SH-SY5Y (cell line): ENCODE measurements at regions not wholly inside any gene's neighbourhood (a gene's known extent, or its start where the extent isn't known, plus 50 kb on each side); places are given as distances from the start of the nearest gene placed in this dataset.

Experiments used
- GATA2 ChIP-seq: IDR thresholded peaks from 2 replicates; pipeline ENCODE4 v1.6.1; 2011; ENCODE audit warnings: mild to moderate bottlenecking, low read depth, low read length
- GATA3 ChIP-seq: IDR thresholded peaks from 2 replicates; pipeline ENCODE4 v1.6.1; 2011; ENCODE audit warnings: low read depth, mild to moderate bottlenecking, low read length, moderate library complexity

GRCh38 chr12:118727979-118728366 is 253.4 kb upstream of the SRRM4 start:
- peak; percentile 76 for TF ChIP-seq GATA3
- TF ChIP-seq GATA2 = peak; percentile 90

DNA sequence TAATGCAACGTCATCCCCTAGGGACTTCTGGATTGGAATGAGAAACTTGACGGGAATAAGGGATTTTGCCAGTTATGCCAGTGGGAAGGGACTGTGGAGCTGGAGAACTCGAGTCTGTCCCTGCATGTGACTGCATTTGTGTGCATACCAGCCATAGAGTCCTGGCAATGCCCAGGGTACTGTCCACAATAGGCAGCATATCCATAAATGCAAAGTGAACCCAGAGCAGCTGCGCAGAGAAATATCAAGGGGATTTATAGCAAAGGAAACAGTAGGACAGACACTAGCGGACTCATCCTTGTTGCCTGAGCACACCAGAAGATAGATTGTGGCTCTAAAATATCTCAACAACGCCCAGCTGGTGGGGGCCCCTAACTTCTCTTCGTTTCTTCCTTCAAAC is 247.1 kb upstream of the SRRM4 start:
- TF ChIP-seq GATA2 (no peak), GATA3 (no peak)

- TF ChIP-seq GATA2 (no peak), GATA3 (no peak)
Measured at GRCh38 chr12:118737985-118738540, 243.3 kb upstream of the SRRM4 start.

DNA sequence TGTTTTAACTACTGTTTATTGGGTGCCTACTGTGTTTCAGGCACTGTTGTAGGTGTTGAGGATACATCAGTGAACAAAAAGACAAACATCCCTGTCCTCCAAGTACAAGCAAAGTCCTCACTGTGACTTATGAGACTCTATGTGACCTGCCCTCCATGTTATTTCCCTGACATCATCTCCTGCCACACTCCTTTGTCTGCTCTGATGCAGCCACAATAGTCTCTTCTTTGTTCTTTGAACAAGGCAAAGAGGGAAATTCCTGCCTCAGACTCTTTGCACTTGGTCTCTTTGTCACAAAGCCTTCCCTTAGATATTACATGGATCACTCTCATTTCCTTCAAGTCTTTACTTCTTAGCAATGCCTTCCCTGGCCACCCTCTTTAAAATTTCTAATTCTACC is 240.1 kb upstream of the SRRM4 start:
- TF ChIP-seq GATA3 (no peak), GATA2 (no peak)

- TF ChIP-seq GATA3 (no peak), GATA2 (no peak)
Measured at GRCh38 chr12:118742431-118742830, 238.9 kb upstream of the SRRM4 start.

- TF ChIP-seq GATA3 (peak; percentile 100), GATA2 (peak; percentile 96)
Measured at GRCh38 chr12:118743896-118744700, 237.2 kb upstream of the SRRM4 start.

DNA sequence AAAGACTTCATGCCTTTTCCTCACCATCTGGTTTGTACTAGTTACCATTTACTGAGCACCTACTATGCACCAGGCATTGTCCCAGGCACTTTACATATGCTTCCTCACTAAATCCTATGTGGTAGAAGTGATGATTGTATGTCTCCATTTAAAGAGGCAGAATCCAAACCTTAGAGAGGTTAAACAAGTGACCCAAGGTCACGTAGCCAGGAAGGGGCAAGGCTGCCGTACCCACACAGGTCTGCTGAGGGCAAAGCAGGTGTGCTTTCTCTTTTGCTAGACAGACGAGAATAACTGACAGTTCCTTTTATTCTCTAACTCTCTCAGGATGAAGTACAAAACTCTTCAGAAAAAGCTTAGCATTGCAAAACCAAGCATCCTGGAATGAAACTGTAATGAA is 235.2 kb upstream of the SRRM4 start:
- no peak for TF ChIP-seq GATA3
- TF ChIP-seq GATA2 = no peak

GRCh38 chr12:118746960-118747359 is 234.4 kb upstream of the SRRM4 start:
- no peak for TF ChIP-seq GATA2
- no peak for TF ChIP-seq GATA3

- no peak for TF ChIP-seq GATA2
- TF ChIP-seq GATA3 = no peak
Measured at GRCh38 chr12:118747771-118748170, 233.6 kb upstream of the SRRM4 start.

DNA sequence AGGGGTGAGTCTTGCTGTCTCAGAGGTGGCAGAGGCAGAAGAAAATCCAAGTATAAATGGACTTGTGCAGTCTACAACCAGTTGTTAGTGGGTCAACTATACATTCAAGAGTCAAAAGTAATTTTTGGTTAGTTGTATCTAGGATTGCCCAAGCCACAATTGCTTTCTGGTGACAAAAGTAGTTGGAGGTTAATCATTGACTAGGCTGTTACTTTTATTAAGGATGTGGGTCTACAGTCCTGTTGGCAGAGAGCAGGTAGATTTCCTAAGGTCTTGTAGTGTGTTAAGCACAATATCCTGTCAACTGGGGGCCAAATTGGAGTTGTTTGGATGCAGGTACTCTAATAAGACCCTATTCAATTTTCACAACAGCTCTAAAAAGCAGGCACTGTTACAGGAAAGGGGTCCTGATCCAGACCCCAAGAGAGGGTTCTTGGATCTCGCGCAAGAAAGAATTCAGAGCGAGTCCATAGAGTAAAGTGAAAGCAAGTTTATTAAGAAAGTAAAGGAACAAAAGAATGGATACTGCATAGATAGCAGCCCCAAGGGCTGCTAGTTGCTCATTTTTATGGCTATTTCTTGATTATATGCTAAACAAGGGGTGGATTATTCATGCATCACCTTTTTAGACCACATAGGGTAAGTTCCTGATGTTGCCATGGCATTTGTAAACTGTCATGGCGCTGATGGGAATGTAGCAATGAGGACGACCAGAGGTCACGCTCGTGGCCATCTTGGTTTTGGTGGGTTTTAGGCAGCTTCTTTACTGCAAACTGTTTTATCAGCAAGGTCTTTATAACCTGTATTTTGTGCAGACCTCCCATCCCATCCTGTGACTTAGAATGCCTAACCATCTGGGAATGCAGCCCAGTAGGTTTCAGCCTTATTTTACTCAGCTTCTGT is 232.6 kb upstream of the SRRM4 start:
- no peak for TF ChIP-seq GATA2
- no peak for TF ChIP-seq GATA3

- TF ChIP-seq GATA3 (no peak), GATA2 (no peak)
Measured at GRCh38 chr12:118749646-118750045, 231.7 kb upstream of the SRRM4 start.

GRCh38 chr12:118750666-118751065 is 230.7 kb upstream of the SRRM4 start:
- TF ChIP-seq GATA2 = no peak
- TF ChIP-seq GATA3 = no peak

DNA sequence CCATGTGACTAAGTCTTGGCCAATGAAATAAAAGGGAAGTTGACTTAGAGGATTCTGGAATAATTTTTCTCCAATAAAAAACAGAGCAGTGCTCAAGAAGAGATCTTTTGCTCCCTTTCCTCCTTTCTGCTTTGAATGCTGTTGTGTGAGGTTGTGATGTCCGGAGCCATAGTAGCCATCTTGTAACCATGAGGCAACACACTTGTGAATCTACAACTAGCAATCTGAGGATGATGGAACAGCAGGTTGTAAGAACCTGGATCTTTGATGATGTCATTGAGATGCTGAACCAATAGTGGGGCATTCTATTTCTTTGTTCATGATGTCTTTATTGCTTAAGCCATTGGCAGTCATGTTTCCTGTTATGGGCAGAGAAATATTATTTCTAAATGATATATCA is 230.0 kb upstream of the SRRM4 start:
- TF ChIP-seq GATA3 (no peak), GATA2 (no peak)

DNA sequence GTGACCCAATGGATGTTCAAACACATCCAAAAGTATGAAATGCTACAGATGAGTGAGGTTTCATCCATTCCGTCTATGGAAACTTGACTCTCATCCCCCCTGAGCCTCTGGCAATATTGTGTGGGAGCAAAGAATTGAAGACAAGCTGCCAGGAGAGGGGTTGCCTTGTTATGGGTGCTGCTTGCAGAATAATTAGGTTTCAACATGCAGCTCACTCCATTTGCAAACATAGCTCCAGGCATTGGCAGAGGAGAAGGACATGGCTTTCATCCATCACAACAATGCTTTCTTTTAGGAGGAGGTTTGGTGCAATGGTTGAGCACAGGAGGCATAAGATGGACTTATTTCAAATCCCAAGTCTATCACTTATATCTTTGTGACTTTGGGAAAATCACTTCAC is 220.7 kb upstream of the SRRM4 start:
- TF ChIP-seq GATA2 = no peak
- no peak for TF ChIP-seq GATA3
